ENCODE measurements at regions not wholly inside any gene's neighbourhood (a gene's known extent, or its start where the extent isn't known, plus 50 kb on each side); places are given as distances from the start of the nearest gene placed in this dataset.

DNA sequence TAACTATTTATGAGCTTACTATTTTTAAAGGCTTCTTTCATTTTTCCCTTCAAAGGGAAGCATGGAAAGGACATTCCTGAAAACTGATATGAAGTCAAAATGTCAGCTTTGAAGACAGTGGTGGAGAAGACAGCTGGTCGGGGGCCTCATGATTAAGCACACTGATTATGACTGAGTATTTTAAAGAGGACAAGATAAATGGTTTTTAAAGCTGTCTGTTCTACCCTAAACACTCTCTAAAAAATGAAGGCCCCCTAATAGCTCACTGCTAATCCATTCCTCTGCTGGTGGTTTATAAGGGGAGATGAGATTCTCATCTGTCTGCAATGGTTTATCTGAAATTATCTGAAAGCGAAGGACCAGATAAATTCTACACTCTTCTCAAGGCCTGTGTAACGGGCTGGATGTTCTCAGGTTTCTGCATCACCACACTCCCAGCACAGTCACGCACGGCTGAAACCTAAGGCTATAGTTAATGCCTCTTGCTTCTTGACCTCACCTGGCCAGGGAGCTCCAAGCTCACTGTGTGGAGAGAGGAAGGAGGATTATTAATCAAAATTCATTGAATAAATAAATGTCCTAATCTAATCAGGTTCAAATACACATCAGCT lies 86.9 kb upstream of the DOCK9 start:
- Histone ChIP-seq H3K9me2 (replicated peaks; ENCODE audit: control insufficient read depth, low read length) (no peaks in the 10 kb centered on the region), H3K4me1 (ENCODE audit: control insufficient read depth, low read length) (no peaks in the 10 kb centered on the region), H4K20me1 (ENCODE audit: control insufficient read depth, insufficient read depth, low read depth, low read length) (no peaks in the 10 kb centered on the region), H3K9me3 (ENCODE audit: control insufficient read depth, insufficient read depth, low read length) (no peaks in the 10 kb centered on the region), H3K27me3 (ENCODE audit: control insufficient read depth, low read length) (peaks cover 15% of the 10 kb centered on the region), H3K36me3 (ENCODE audit: control insufficient read depth, low read length) (no peaks in the 10 kb centered on the region), H3F3A (ENCODE audit: control insufficient read depth, insufficient read depth) (no peaks in the 10 kb centered on the region), H3K27ac (ENCODE audit: low read depth, low read length) (no peak overlapping the region), H3K79me2 (ENCODE audit: control insufficient read depth, low read length) (no peaks in the 10 kb centered on the region), H3K4me3 (ENCODE audit: low read length) (no peak overlapping the region), H3K4me2 (ENCODE audit: low read length) (no peak overlapping the region)
- no peak for TF ChIP-seq EZH2phosphoT487 (IDR thresholded peaks at IDR 0.05; ENCODE audit: borderline replicate concordance, low read length)
- no peak for TF ChIP-seq CTCF (IDR thresholded peaks at IDR 0.05; ENCODE audit: low read depth, low read length, poor library complexity, severe bottlenecking)

DNA sequence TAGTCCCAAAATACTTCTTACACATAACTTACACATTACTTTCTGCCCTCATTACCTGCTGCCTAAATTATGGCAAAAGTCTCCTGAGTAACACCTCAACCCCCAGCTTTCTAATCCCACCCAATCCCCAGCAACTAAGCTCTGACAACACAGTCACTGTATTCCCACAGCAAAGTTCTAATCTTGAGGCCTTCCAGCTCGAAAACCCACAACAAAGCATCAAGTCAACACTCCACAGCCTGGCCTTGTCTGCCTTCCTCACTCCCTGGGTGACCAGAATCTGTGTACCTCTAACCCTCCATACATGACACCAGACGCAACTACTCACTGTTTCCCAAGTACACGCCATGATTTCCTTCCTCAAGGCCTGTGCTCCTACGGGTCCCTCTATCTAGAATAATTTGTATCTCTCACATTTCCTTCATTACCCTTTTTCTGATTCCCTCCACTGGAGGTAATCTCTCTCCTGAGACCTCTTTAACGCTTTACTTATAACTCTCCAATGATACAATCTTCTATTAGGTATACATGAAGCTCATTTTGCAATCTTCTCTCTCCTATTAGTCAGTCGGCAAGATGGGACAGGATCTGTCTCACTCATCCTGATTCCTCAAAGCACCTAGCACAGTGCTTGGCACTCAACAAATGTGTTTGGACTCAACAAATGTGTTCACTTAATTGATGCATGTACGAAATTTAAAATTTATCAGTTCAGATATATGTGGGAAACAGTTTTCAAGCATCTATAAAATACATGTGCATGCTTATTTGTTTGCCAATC lies 87.6 kb upstream of the DOCK9 start:
- Histone ChIP-seq H3K27me3 (ENCODE audit: control insufficient read depth, low read length) (peaks cover 15% of the 10 kb centered on the region), H3K79me2 (ENCODE audit: control insufficient read depth, low read length) (no peaks in the 10 kb centered on the region), H3K36me3 (ENCODE audit: control insufficient read depth, low read length) (no peaks in the 10 kb centered on the region), H3K9me2 (replicated peaks; ENCODE audit: control insufficient read depth, low read length) (no peaks in the 10 kb centered on the region), H3K4me2 (ENCODE audit: low read length) (no peak overlapping the region), H3K9me3 (ENCODE audit: control insufficient read depth, insufficient read depth, low read length) (no peaks in the 10 kb centered on the region), H4K20me1 (ENCODE audit: control insufficient read depth, insufficient read depth, low read depth, low read length) (no peaks in the 10 kb centered on the region), H3K4me3 (ENCODE audit: low read length) (no peak overlapping the region), H3K4me1 (ENCODE audit: control insufficient read depth, low read length) (no peaks in the 10 kb centered on the region), H3F3A (ENCODE audit: control insufficient read depth, insufficient read depth) (no peaks in the 10 kb centered on the region), H3K27ac (ENCODE audit: low read depth, low read length) (no peak overlapping the region)
- TF ChIP-seq CTCF (IDR thresholded peaks at IDR 0.05; ENCODE audit: low read depth, low read length, poor library complexity, severe bottlenecking) (no peak), EZH2phosphoT487 (IDR thresholded peaks at IDR 0.05; ENCODE audit: borderline replicate concordance, low read length) (no peak)

- no peak for TF ChIP-seq EZH2phosphoT487 (IDR thresholded peaks at IDR 0.05; ENCODE audit: borderline replicate concordance, low read length)
- no peak for TF ChIP-seq CTCF (IDR thresholded peaks at IDR 0.05; ENCODE audit: low read depth, low read length, poor library complexity, severe bottlenecking)
- H3K27me3 ChIP-seq (ENCODE audit: control insufficient read depth, low read length): peaks cover 15% of the 10 kb centered on the region
- no peaks in the 10 kb centered on the region for H3K79me2 ChIP-seq (ENCODE audit: control insufficient read depth, low read length)
- no peak overlapping the region for H3K4me3 ChIP-seq (ENCODE audit: low read length)
- no peaks in the 10 kb centered on the region for H3K9me2 ChIP-seq (replicated peaks; ENCODE audit: control insufficient read depth, low read length)
- H3K4me1 ChIP-seq (ENCODE audit: control insufficient read depth, low read length): no peaks in the 10 kb centered on the region
- H3K27ac ChIP-seq (ENCODE audit: low read depth, low read length): no peak overlapping the region
- H3K4me2 ChIP-seq (ENCODE audit: low read length): no peak overlapping the region
- no peaks in the 10 kb centered on the region for H4K20me1 ChIP-seq (ENCODE audit: control insufficient read depth, insufficient read depth, low read depth, low read length)
- no peaks in the 10 kb centered on the region for H3K36me3 ChIP-seq (ENCODE audit: control insufficient read depth, low read length)
- no peaks in the 10 kb centered on the region for H3K9me3 ChIP-seq (ENCODE audit: control insufficient read depth, insufficient read depth, low read length)
- no peaks in the 10 kb centered on the region for H3F3A ChIP-seq (ENCODE audit: control insufficient read depth, insufficient read depth)
Observed at GRCh38 chr13:99066219-99066618, 88.4 kb upstream of the DOCK9 start.
